HG03103 (cell line): ENCODE measurements at regions not wholly inside any gene's neighbourhood (a gene's known extent, or its start where the extent isn't known, plus 50 kb on each side); places are given as distances from the start of the nearest gene placed in this dataset.
"Not testable (repeated sequence)": the region's sequence is repeated elsewhere in the genome, so short reads cannot be mapped to it uniquely, and the experiment has no call there.

Experiments
- ATAC-seq: cut with Tn5 transposase; IDR thresholded peaks from one replicate; pipeline ENCODE4 v1.9.1; 2021; ENCODE audit warnings: low read depth; ENCODE audit not compliant: unreplicated experiment

- no peak for ATAC-seq
Measured at GRCh38 chr3:7982126-7982525, 519.5 kb upstream of the LMCD1 start.

GRCh38 chr3:7999384-7999783 is 502.2 kb upstream of the LMCD1 start:
- no peak for ATAC-seq

GRCh38 chr3:8001307-8001706 is 500.3 kb upstream of the LMCD1 start:
- ATAC-seq: no peak

GRCh38 chr3:8001712-8002111 is 499.9 kb upstream of the LMCD1 start:
- no peak for ATAC-seq

GRCh38 chr3:8011902-8012301 is 489.7 kb upstream of the LMCD1 start:
- no peak for ATAC-seq

GRCh38 chr3:8020047-8020841 is 481.4 kb upstream of the LMCD1 start:
- ATAC-seq: no peak

- ATAC-seq: no peak
Measured at GRCh38 chr3:8027954-8028353, 473.7 kb upstream of the LMCD1 start.

GRCh38 chr3:8050283-8050682 is 451.3 kb upstream of the LMCD1 start:
- ATAC-seq: no peak

GRCh38 chr3:8052659-8053058 is 449.0 kb upstream of the LMCD1 start:
- no peak for ATAC-seq

- ATAC-seq: not testable (repeated sequence)
Measured at GRCh38 chr3:8068135-8068534, 433.5 kb upstream of the LMCD1 start.

GRCh38 chr3:8069471-8069870 is 432.2 kb upstream of the LMCD1 start:
- no peak for ATAC-seq

- no peak for ATAC-seq
Measured at GRCh38 chr3:8070011-8070410, 431.6 kb upstream of the LMCD1 start.

GRCh38 chr3:8074740-8075139 is 426.9 kb upstream of the LMCD1 start:
- ATAC-seq: not testable (repeated sequence)

GRCh38 chr3:8077126-8077525 is 424.5 kb upstream of the LMCD1 start:
- ATAC-seq: no peak

- no peak for ATAC-seq
Measured at GRCh38 chr3:8080464-8080863, 421.2 kb upstream of the LMCD1 start.

- ATAC-seq: no peak
Measured at GRCh38 chr3:8085498-8085897, 416.1 kb upstream of the LMCD1 start.

- no peak for ATAC-seq
Measured at GRCh38 chr3:8087951-8088350, 413.7 kb upstream of the LMCD1 start.

GRCh38 chr3:8094415-8094814 is 407.2 kb upstream of the LMCD1 start:
- no peak for ATAC-seq

- ATAC-seq: no peak
Measured at GRCh38 chr3:8095724-8096123, 405.9 kb upstream of the LMCD1 start.

GRCh38 chr3:8097690-8098089 is 403.9 kb upstream of the LMCD1 start:
- no peak for ATAC-seq

GRCh38 chr3:8103954-8104353 is 397.7 kb upstream of the LMCD1 start:
- ATAC-seq: peak; percentile 71

GRCh38 chr3:8106921-8107320 is 394.7 kb upstream of the LMCD1 start:
- ATAC-seq: no peak
